GM19452 (cell line): ENCODE measurements at regions not wholly inside any gene's neighbourhood (a gene's known extent, or its start where the extent isn't known, plus 50 kb on each side); places are given as distances from the start of the nearest gene placed in this dataset.
"Not testable (repeated sequence)": the region's sequence is repeated elsewhere in the genome, so short reads cannot be mapped to it uniquely, and the experiment has no call there.

ENCODE experiments used
- ATAC-seq: cut with Tn5 transposase; IDR thresholded peaks from one replicate; pipeline ENCODE4 v1.9.1; 2021; ENCODE audit not compliant: unreplicated experiment

DNA sequence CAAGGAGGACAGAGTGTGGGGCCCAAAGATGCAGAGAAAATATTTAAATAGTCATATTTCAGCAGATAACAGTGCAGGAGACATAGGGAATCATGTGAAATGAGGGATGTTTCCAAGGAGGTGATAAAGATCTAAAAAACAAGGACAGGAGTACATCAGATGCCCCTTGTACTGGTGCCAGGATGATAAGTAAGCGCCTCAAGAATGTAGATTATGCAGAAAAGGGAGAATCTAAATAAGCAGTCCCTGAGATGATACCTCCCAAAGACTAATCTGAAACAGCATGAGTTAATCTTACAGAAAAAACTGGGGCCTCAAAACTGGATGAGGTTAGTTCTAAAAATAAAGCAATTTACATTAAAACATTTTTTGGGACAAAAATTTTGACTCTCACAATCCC, 136.1 kb upstream of the WDFY3 start:
- ATAC-seq: no peak

DNA sequence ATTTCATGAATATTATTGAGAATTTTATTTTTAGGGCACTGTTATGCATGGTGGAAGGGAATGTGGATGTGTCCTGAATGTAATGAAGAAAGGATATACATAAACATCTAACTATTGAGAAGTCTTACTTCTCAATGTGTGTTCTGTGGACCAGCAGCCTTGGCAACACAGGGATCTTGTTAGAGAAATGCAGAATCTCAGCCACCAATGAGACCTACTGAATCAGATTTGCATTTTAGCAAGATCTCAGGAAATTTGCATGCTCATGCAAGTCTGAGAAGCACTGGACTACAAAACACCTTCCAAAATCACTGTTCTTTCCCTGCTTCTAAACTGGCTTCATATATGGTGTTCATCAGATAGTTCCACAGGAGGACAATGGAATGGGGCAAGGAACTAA, 139.7 kb upstream of the WDFY3 start:
- no peak for ATAC-seq

DNA sequence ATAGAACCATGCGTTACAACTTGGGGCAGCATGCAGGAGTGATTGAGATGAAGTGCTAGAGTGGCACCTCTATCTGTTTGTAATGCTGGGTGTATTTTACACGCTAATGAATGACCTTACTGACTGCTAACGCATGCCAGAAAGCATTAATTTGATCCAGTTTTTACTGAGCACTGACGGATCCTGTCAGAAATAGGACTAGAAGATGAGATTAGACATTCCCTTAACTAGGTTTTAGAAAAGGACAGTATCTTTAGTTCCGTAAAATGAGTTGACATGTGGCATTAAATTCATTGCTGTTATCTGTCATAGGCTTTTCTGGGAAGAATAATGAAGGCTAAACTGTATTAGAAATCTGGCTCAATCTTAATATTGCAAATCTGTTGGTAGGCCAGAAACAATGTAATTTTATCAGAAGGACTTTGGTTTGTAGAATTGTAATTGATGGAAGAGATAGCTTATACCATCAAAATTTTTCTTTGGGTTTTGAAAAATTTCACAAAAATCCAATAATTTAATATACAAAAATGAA, 140.4 kb upstream of the WDFY3 start:
- no peak for ATAC-seq

DNA sequence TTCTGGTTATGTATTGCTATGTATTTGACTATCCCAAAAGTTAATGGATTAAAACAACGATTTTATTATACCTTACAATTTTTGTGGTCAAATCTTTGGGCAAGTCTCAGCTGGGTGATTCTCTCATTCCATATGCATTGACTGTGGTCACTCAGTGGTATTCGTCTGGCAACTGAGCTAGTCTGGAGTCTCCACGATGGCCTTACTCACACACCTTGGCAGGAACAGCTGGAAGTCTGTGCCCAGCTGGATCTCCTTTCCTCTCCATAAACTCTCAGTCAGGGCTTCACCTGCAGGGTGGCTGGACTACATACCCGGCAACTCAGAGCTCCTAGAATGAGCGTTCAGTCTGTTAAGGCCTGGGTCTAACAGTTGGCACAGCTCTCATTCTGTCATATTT, 141.1 kb upstream of the WDFY3 start:
- no peak for ATAC-seq

DNA sequence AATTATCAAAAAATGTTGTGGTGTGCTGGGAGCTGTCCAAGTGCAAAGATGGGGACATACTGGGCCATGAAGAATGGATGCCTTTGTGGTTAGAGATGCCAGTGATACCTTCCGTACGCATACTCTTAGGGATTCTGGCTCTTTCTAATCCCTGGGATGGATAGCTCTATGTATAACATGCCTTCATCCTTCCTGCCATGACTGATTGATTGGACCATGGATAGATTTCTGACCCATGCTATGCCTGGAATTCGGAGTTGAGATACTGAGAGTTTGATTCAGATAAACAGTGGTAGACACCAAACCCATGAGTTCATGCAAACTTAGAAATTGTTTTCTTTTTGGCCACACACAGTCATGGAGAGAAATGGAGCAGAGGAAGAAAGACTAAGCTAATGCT, 147.2 kb upstream of the WDFY3 start:
- no peak for ATAC-seq

DNA sequence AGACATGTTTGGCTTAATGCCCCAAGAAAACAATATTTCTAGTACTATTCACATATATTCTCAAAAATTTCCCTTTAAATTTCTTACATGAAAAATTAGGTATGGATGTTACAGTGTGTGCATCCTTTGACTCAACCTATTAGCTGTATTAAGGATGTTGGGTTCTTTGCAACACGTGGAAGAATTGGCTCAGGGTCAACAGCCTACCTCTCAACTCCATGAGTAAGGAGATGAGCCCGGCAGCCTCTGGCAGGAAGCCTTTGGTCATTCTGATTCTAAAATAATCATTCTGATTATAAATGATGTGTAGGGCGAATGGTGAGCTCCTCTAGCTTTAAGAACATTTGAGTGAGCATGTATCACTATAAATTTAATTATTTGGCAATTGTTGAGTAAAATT, 148.0 kb upstream of the WDFY3 start:
- ATAC-seq: no peak

DNA sequence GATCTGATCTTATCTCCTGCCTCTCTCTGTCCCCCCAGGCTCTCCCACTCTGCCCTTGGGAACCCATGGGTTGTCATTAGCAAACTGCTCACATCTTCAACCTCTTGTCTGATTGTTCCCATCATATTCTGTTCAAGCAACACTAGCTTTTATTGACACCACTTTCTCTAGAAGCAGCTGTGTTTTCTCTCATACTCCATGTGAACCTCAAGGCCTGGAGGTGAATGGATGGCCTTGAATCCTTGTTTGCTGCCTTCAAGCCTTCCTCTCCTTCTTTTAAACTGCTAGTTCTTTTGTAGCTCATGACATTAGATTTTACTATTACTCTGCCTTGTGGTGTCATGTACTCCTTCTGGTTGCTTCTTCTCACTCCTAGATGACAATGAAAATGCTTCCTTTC, 149.5 kb upstream of the WDFY3 start:
- no peak for ATAC-seq

DNA sequence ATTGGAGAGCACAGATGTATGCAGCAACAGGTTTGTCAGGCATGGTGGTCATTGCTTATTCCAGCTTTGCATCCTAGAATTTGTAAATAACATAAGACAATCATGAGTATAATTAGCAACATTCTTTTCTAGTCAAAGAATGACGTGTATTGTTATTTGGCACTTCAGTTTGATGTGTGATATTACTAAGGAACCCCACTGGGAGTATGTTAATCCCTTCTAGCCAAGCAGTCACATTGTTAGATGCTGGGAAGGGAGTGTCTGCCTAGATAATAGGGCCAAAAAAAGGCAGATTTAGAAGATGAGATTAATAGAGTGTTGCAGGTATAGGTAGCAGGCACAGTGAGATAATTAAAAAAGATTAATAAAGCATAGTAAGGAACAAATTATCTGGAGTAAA, 159.2 kb upstream of the WDFY3 start:
- ATAC-seq: no peak

DNA sequence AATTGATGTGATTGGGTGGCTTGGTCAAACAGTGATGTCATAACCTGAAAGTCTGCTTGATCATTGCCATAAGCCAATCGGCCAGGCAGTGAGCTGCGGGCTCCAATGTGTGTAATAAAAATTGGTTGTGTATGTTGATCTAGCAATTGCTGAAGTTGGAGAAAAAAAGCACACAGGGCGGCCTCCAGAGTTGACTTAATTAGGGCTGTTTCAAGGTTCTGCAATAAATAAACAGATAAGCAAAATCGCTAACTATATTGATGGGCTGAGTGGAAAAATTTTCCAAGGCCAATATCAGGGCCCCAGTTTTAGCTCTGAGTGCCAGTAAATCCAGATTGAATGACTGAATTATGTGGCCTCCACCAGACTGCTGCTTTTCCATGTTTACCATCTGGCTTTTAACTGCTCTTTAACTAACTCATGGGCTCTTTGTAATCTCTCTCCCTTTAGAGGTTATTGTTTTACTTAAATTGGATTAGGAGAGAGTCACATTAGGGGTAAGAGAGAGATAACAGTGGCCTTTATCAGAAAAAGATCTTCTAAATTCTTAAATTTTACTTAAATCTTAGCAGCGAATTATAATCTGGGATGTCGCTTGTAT, 160.6 kb upstream of the WDFY3 start:
- no peak for ATAC-seq

DNA sequence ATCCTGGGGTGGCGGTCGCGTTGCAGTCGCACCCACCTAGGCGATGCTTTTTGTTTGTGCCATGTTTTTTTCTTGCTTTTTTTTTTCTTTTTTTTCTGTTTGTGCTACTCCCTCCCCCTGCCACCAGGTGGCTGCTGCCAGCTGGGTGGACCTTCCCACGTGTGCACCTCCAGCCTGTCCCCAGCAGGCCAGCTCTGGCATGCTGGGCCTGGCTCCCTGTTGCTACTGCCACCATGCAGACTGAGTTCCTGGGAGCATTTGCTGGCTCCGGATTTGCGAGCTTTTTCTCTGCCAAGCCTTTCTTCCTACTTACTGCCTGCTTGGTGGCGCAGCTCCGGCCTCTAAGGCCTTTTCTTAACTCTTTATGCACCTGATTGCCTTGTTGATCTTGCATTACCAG, 161.2 kb upstream of the WDFY3 start:
- ATAC-seq: peak; percentile 95

DNA sequence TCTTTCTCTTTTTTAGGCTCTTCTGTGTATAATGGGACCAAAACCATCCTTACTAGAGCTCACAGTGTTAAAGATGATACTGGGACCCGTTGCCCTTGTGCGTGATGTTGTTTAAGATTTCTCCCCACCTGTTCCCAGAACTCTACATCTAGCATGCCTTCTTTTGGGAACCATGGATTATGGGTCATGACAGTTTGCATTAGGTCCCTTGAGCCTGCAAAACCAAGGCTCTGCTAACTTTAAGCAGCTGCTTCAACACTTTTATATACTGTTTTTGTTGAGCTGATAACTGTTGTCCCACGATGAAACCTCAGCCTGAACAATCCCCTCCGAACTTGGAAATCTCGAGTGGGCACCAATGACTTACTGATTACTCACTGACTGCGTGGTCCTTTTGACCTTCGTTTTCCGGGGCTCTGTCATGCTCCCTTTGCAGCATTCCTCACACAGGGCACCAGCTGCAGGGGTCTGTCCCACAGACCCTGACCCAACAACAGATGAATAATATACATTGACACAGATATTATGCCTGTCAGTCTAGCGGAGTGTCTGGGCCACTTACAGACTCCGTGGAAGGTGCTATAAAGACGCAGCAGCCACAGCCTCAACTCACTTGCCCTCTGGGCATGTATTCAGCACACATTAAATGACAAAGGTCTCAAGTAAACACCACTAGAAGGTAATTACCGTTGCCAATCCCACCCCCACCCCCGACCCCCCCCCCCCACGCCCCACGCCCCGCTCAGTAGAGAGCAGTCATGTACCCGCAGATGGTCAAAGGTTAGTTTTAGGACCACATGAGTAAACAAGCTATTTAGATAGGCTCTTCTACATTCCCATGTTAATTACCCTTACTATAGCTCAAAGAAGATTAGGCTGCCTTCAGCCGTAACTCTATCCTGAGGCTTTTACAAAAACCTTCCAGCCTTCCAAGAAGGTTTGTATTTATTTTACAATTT, 162.0 kb upstream of the WDFY3 start:
- ATAC-seq: no peak

DNA sequence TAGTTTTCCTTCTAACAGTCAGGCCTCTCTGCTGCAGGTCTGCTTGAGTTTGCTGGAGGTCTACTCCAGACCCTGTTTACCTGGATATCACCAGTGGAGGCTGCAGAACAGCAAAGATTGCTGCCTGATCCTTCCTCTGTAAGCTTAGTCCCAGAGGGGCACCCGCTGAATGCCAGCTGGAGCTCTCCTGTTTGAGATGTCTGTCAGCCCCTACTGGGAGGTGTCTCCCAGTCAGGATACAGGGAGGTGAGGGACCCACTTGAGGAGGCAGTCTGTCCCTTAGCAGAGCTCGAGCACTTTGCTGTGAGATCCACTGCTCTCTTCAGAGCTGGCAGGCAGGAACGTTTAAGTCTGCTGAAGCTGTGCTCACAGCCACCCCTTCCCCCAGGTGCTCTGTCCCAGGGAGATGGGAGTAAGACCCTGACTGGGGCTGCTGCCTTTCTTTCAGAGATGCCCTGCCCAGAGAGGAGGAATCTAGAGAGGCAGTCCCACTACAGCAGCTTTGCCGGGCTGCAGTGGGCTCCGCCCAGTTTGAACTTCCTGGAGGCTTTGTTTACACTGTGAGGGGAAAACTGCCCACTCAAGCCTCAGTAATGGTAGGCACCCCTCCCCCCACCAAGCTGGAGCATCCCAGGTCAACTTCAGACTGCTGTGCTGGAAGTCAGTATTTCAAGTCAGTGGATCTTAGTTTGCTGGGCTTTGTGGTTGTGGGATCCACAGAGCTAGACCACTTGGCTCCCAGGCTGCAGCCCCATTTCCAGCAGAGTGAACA, 163.1 kb upstream of the WDFY3 start:
- not testable (repeated sequence) for ATAC-seq

DNA sequence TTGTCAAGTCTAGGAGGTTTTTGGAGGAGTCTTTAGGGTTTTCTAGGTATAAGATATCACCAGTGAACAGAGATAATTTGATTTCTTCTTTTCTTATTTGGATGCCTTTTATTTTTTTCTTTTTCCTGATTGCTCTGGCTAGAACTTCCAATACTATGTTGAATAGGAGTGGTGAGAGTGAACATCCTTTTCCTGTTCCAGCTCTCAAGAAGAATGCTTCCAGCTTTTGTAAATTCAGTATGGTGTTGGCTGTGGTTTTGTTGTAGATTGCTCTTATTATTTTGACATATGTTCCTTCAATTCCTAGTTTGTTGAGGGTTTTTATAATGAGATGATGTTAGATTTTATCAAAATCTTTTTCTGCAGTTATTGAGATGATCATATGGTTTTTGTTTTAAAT, 165.6 kb upstream of the WDFY3 start:
- ATAC-seq: no peak

DNA sequence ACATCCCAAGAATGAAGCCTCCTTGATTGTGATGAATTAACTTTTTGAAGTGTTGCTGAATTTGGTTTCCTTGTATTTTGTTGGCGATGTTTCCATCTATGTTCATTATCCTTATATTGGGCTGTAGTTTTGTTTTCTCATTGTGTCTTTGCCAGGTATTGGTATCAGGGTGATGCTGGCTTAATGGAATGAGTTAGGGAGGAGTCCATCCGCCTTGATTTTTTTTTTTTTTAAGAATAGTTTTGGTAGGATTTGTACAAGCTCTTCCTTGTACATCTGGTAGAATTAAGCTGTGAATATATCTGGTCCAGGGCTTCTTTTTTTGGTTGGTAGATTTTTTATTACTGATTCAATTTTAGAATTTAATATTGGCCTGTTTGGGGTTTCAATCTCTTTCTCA, 166.1 kb upstream of the WDFY3 start:
- no peak for ATAC-seq

DNA sequence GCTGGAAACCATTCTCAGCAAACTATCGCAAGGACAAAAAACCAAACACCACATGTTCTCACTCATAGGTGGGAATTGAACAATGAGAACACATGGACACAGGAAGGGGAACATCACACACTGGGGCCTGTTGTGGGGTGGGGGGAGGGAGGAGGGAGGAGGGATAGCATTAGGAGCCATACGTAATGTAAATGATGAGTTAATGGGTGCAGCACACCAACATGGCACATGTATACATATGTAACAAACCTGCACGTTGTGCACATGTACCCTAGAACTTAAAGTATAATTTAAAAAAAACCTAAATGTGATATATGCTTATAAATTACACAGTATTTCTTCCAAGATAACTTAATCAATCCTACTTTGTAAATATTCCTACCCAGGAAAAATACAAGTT, 173.3 kb upstream of the WDFY3 start:
- ATAC-seq: not testable (repeated sequence)

DNA sequence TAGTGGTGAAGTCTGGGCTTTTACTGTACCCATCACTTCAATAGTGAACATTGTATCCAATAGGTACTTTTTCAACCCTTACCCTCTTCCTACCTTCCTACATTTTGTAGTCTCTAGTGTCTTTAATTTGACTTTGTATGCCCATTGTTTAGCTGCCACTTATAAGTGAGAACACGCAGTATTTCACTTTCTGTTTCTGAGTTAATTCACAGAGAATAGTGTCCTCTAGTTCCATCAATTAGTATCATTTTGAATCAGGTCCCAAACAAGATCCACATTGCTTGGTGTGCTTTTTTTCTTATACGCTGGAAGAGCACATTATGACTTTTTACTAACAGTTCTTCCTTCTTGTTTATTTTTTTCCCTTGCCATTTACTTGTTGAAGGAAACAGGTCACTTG, 176.0 kb upstream of the WDFY3 start:
- no peak for ATAC-seq

DNA sequence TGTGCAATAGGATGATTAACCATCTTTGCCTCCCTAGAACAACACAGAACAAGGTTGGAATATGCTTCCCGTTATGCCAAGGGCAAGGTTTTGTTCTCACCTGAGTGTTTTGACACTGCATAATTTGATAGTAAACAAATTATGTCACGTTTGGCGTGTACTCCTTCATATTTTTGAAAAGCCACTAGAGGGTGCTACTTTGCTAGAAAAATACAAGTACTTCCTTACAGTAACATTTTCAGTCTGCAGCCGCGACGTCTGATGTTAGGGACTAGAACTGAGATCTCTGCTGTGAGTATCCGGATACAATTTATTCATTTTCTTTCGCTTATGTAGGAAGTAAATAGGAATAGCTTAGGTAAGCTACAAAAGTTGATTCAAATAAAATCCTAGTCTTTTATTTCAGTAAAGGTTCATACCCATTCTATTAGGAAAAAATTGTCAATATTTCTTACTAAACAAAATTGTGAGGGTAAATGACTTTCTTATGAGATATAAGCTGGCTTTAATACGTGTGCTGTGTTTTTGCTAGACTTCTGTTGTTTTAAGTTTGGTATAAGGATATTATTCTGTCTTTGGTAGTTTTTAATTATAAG, 181.1 kb upstream of the WDFY3 start:
- peak; percentile 87 for ATAC-seq

DNA sequence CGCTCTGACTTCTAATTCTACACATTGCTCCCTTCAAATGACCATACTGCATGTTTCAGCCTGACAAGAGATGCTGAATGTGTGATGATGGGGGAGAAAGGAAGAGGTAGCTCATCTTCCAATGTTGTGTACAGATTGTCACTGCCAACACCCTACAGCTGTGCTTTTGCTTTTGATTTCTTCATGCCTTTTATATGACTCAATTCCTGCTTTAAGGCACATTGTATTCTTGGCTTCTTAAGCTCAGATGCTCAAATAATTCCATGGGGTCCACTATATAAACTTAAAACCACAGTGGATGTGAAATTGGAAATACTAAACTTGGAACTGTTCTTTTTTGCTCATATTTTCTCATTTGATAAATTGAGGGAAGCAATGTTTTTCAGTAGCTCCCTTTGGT, 183.2 kb upstream of the WDFY3 start:
- ATAC-seq: no peak

DNA sequence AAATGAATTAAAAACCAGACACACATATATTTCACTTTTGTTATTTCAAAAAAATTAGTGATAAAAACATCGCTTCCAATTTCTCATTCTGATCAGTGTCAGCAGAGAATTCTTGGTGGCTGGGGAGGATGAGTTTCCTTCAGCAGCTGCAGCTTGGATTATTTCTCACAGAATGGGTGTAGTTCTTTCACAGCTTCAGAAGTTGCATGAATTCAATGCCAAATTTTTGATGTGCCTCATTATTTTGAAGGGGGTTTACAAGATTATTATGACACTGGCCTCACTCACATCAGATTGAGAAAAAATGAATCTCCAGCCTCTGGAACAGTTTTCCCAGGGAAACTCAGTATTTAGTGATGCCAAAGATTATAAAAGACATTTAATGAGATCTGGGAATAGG, 184.9 kb upstream of the WDFY3 start:
- no peak for ATAC-seq

DNA sequence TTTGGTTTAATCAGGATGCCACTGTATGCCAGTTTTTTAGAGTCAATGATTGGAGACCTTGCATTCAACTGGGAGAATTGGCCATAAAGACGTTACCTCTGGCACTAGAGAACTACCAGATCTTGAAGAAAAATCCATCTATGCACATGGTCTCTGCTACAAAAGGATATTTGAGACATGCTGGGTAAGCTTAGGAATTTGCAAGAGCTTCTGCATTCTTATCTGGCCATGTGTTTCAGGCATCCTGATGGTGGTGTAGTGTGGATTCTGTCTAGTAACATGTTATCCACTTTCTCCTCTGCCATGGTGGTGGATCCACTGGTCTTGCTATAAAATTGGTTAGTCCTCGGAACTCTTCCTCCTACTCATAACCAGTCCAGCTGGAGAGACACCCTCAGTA, 185.3 kb upstream of the WDFY3 start:
- ATAC-seq: no peak

DNA sequence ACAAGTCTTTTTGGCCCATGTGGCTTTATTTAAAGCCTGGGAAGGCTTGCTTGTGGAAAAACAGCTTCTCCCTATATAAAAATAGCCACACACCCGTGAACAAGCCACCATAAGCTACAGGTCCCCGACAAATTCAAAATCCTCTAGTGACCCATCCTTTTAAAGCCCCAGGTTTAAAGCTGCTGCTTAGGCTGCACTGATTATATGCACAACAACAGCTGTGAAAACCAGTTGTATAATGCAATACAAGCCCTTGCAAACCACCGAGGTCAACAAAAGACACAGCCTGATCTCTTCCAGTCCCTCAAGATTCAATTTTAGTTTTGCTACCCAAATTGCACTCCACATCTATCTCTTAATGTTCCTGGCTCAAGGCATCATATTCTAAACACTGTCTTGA, 186.0 kb upstream of the WDFY3 start:
- ATAC-seq: no peak
